HepG2 (cell line): ENCODE measurements at regions not wholly inside any gene's neighbourhood (a gene's known extent, or its start where the extent isn't known, plus 50 kb on each side); places are given as distances from the start of the nearest gene placed in this dataset.

Experiments
- ATAC-seq: fragments of 200-7000 bp; cut with Tn5 transposase; 3 replicates; pipeline ENCODE4 v1.9.1; 2020; ENCODE audit warnings: mild to moderate bottlenecking, moderate library complexity
- BruUV-seq: library from RNA; stranded (reverse); fragments of 400-500 nt; replicated peaks from 2 replicates; lab custom pipeline; 2021; lab: Mats Ljungman, UMichigan
- CTCF ChIA-PET: fragments of 300-600 bp; formaldehyde crosslinking; extraction: SDS; loops from one replicate; lab custom pipeline; 2021; ENCODE audit warnings: low total read pairs, inconsistent platforms, low intra/inter-chr PET ratio; lab: Yijun Ruan, JAX
- POLR2A ChIA-PET: fragments of 350-600 bp; sonication (Branson Sonifier 250); formaldehyde crosslinking; loops from one replicate; lab custom pipeline; 2020; ENCODE audit warnings: antibody characterized with exemption, inconsistent platforms; lab: Yijun Ruan, JAX
- DNase-seq: peaks from one replicate; pipeline ENCODE4 v3.0.0-alpha.2; 2015; ENCODE audit warnings: low spot score
- FAIRE-seq: peaks from 3 replicates; lab custom pipeline; 2011; peaks lifted over from hg19 to GRCh38; lab: Jason Lieb, UNC
- H2AFZ ChIP-seq: one replicate; pipeline ENCODE4 v1.6.1; 2011; ENCODE audit warnings: low read length, inconsistent platforms
- H3K27ac ChIP-seq: fragments of 300-600 bp; 3 replicates; pipeline ENCODE4 v1.8.0; 2011; ENCODE audit warnings: mixed run types, mild to moderate bottlenecking, mixed read lengths, low read length, inconsistent platforms; ENCODE audit not compliant: insufficient read depth; ENCODE audit errors: extremely low read length
- H3K27me3 ChIP-seq, 2 experiments: fragments of 200-600 bp in 1 of 2; 2 replicates in 1 of 2; 3 replicates in 1 of 2; pipeline versions ENCODE4 v1.6.0 to v1.8.0; 2011; ENCODE audit warnings: low read length in 2 of 2, mild to moderate bottlenecking in 2 of 2, moderate library complexity in 2 of 2, inconsistent platforms in 1 of 2; ENCODE audit not compliant: insufficient read depth in 2 of 2, control insufficient read depth in 1 of 2
- H3K36me3 ChIP-seq, 2 experiments: fragments of 200-600 bp in 1 of 2; replicated peaks in 1 of 2; 2 replicates in 1 of 2; 3 replicates in 1 of 2; pipeline versions ENCODE4 v1.5.1 to v1.8.0; 2011; ENCODE audit warnings: low read length in 2 of 2, inconsistent platforms in 1 of 2; ENCODE audit not compliant: insufficient read depth in 2 of 2, control insufficient read depth in 1 of 2
- H3K4me1 ChIP-seq: 2 replicates; pipeline ENCODE4 v1.5.1; 2012; ENCODE audit warnings: low read length, inconsistent platforms; ENCODE audit not compliant: insufficient read depth
- H3K4me2 ChIP-seq: 2 replicates; pipeline ENCODE4 v1.6.0; 2011; ENCODE audit warnings: low read depth, low read length, inconsistent platforms
- H3K4me3 ChIP-seq, 3 experiments: fragments of 200-600 bp in 1 of 3; sonication (generic), shearing (Covaris generic) in 1 of 3; replicated peaks in 1 of 3; 2 replicates each; pipeline ENCODE4 v1.5.1; 2011 to 2016; ENCODE audit warnings: low read length in 3 of 3, inconsistent platforms in 2 of 3, low read depth in 2 of 3, mild to moderate bottlenecking in 2 of 3, control low read depth in 1 of 3, mixed read lengths in 1 of 3; ENCODE audit not compliant: insufficient read depth in 1 of 3
- H3K79me2 ChIP-seq: one replicate; pipeline ENCODE4 v1.6.1; 2011; ENCODE audit warnings: low read length, inconsistent platforms; ENCODE audit not compliant: insufficient read depth
- H3K9ac ChIP-seq: 2 replicates; pipeline ENCODE4 v1.6.0; 2011; ENCODE audit warnings: mild to moderate bottlenecking, low read depth, low read length, inconsistent platforms; ENCODE audit not compliant: insufficient read depth
- H3K9me3 ChIP-seq: 2 replicates; pipeline ENCODE4 v1.5.1; 2012; ENCODE audit warnings: mild to moderate bottlenecking, low read length
- H4K20me1 ChIP-seq: 2 replicates; pipeline ENCODE4 v1.6.0; 2011; ENCODE audit warnings: inconsistent platforms, mild to moderate bottlenecking, low read length, moderate library complexity; ENCODE audit not compliant: insufficient read depth
- ATF6 ChIP-seq: sonication (generic); formaldehyde crosslinking; conservative IDR thresholded peaks from 2 replicates; pipeline ENCODE4 v1.4.0; 2020; ENCODE audit warnings: missing genetic modification reagents
- BCL6 ChIP-seq: IDR thresholded peaks from 2 replicates; pipeline ENCODE4 v1.6.1; 2016; ENCODE audit warnings: missing genetic modification reagents, missing compliant biosample characterization
- CREM ChIP-seq, 2 experiments: sonication (generic) in 1 of 2; formaldehyde crosslinking in 1 of 2; IDR thresholded peaks; 2 replicates each; pipeline versions ENCODE4 v1.4.0 to v1.6.1; 2016 to 2020; ENCODE audit warnings: antibody characterized with exemption in 1 of 2, mild to moderate bottlenecking in 1 of 2, missing genetic modification reagents in 1 of 2
- GTF3A ChIP-seq: sonication (generic); formaldehyde crosslinking; conservative IDR thresholded peaks from 2 replicates; pipeline ENCODE4 v1.4.0; 2020; ENCODE audit warnings: mild to moderate bottlenecking, missing genetic modification reagents
- KDM5B ChIP-seq: sonication (generic); formaldehyde crosslinking; IDR thresholded peaks from 2 replicates; pipeline ENCODE4 v1.4.0; 2020; ENCODE audit warnings: missing genetic modification reagents, mild to moderate bottlenecking, borderline replicate concordance
- KMT2B ChIP-seq: IDR thresholded peaks from 2 replicates; pipeline ENCODE4 v1.6.1; 2016; ENCODE audit warnings: missing genetic modification reagents, missing compliant biosample characterization
- NFYB ChIP-seq: sonication (generic); formaldehyde crosslinking; IDR thresholded peaks from 2 replicates; pipeline ENCODE4 v1.4.0; 2020; ENCODE audit warnings: missing genetic modification reagents
- PREB ChIP-seq: sonication (generic); formaldehyde crosslinking; IDR thresholded peaks from 2 replicates; pipeline ENCODE4 v1.4.0; 2020; ENCODE audit warnings: missing genetic modification reagents
- RARG ChIP-seq: sonication (generic); formaldehyde crosslinking; IDR thresholded peaks from 2 replicates; pipeline ENCODE4 v1.4.0; 2020; ENCODE audit warnings: low read depth, mild to moderate bottlenecking, missing genetic modification reagents
- ZIK1 ChIP-seq: sonication (generic); formaldehyde crosslinking; IDR thresholded peaks from 2 replicates; pipeline ENCODE4 v1.5.0; 2020; ENCODE audit warnings: mild to moderate bottlenecking, low read depth, missing genetic modification reagents, borderline replicate concordance
- ZNF18 ChIP-seq: sonication (generic); formaldehyde crosslinking; IDR thresholded peaks from 2 replicates; pipeline ENCODE4 v1.8.0; 2022; ENCODE audit warnings: mild to moderate bottlenecking, missing genetic modification reagents; ENCODE audit not compliant: insufficient replicate concordance
- ZNF33A ChIP-seq: sonication (generic); formaldehyde crosslinking; IDR thresholded peaks from 2 replicates; pipeline ENCODE4 v1.5.1; 2020; ENCODE audit warnings: missing genetic modification reagents, mild to moderate bottlenecking, moderate library complexity, borderline replicate concordance
- ZNF605 ChIP-seq: sonication (generic); formaldehyde crosslinking; IDR thresholded peaks from 2 replicates; pipeline ENCODE4 v1.8.0; 2022; ENCODE audit warnings: mild to moderate bottlenecking, missing genetic modification reagents
- WGBS: methylation state at CpG from one replicate; pipeline ENCODE4 v1.1.6; 2017; ENCODE audit warnings: low lambda C conversion rate; 5-methylcytosine and 5-hydroxymethylcytosine counted together
- in situ Hi-C: cut with HindIII; loops from 2 replicates; pipeline ENCODE4 v1.10.0; 2017; ENCODE audit warnings: low pct_unique_long_range_greater_than_20kb; ENCODE audit not compliant: extremely low pct_ligation_motif_present
- intact Hi-C: fragments of 100-400 bp; cut with micrococcal nuclease; formaldehyde crosslinking; loops from one replicate; pipeline ENCODE4 v1.10.0; 2022; ENCODE audit not compliant: unreplicated experiment

GRCh38 chr6:82095091-82095490, 152.5 kb downstream of the IBTK start:
- POLR2A ChIA-PET = interaction anchor here (1.3 to 1.7 kb wide), 3 partner anchors 10 to 153 kb away, joined by 4 to 17 read pairs (median 7); partner anchors contain the start of gene IBTK
- CTCF ChIA-PET = no interaction called here
- Histone ChIP-seq H3K36me3 (no peaks in the 10 kb centered on the region), H3K4me2 (peak overlapping the region; percentile 63; the same call in 1 of the 2 replicates), H3K27me3 (no peaks in the 10 kb centered on the region), H3K79me2 (peaks cover 11% of the 10 kb centered on the region), H3K9me3 (no peaks in the 10 kb centered on the region), H3K4me3 (no peak overlapping the region), H3K9ac (no peak overlapping the region), H4K20me1 (no peaks in the 10 kb centered on the region), H3K27ac (peak overlapping the region; percentile 72), H3K4me1 (peaks cover 73% of the 10 kb centered on the region), H2AFZ (no peak overlapping the region)
- FAIRE-seq (no peak), ATAC-seq (no peak), DNase-seq (no peak)
- BruUV-seq = no TSS peak
- in situ Hi-C loops = no loop called here
- 85% methylated on average over 5 of the region's 5 CpGs for WGBS
- TF ChIP-seq RARG (CRISPR knock-in tag) = no peak
- no peak for TF ChIP-seq BCL6 (CRISPR knock-in tag)
- no peak for TF ChIP-seq GTF3A (CRISPR knock-in tag)
- no peak for TF ChIP-seq ZNF605 (CRISPR knock-in tag)
- no peak for TF ChIP-seq KMT2B (CRISPR knock-in tag)
- no peak for TF ChIP-seq NFYB (CRISPR knock-in tag)
- intact Hi-C loops = no loop called here

- H3K4me2 ChIP-seq = peak overlapping the region; percentile 63
- no peaks in the 10 kb centered on the region for H4K20me1 ChIP-seq
- H3K79me2 ChIP-seq = peaks cover 7% of the 10 kb centered on the region
- peak overlapping the region; percentile 72 for H3K27ac ChIP-seq
- no peak overlapping the region for H3K4me3 ChIP-seq
- no peak overlapping the region for H2AFZ ChIP-seq
- POLR2A ChIA-PET = interaction anchor here (1.3 to 1.7 kb wide), 3 partner anchors 9 to 154 kb away, joined by 4 to 17 read pairs (median 7); partner anchors contain the start of gene IBTK
- in situ Hi-C loops = no loop called here
- DNase-seq = peak; percentile 84
- CTCF ChIA-PET = no interaction called here
- H3K4me1 ChIP-seq = peaks cover 68% of the 10 kb centered on the region
- peak; percentile 66 for FAIRE-seq
- 18% methylated on average over 4 of the region's 4 CpGs for WGBS
- intact Hi-C loops = no loop called here
- TSS peak; percentile 63 for BruUV-seq
- H3K9ac ChIP-seq = peak overlapping the region; percentile 38; the same call in 1 of the 2 replicates
- no peaks in the 10 kb centered on the region for H3K27me3 ChIP-seq
- ATAC-seq = peak; percentile 99
- no peaks in the 10 kb centered on the region for H3K36me3 ChIP-seq
- no peaks in the 10 kb centered on the region for H3K9me3 ChIP-seq
- TF ChIP-seq CREM (IDR thresholded peaks at IDR 0.05) = peak; percentile 79
- TF ChIP-seq CREM (CRISPR knock-in tag; IDR thresholded peaks at IDR 0.05) = no peak
- TF ChIP-seq PREB = no peak
- TF ChIP-seq ZNF33A (CRISPR knock-in tag) = no peak
- TF ChIP-seq ZIK1 = no peak
- no peak for TF ChIP-seq ATF6
- TF ChIP-seq KDM5B (CRISPR knock-in tag) = no peak
- no peak for TF ChIP-seq ZNF18 (CRISPR knock-in tag)
These were observed 153.3 kb downstream of the IBTK start for GRCh38 chr6:82094166-82094806.
